ENCODE measurements at regions not wholly inside any gene's neighbourhood (a gene's known extent, or its start where the extent isn't known, plus 50 kb on each side); places are given as distances from the start of the nearest gene placed in this dataset.

GRCh38 chr12:11577658-11578260 lies 71.7 kb upstream of the ETV6 start (continued):
- TF ChIP-seq, protein P1, sequence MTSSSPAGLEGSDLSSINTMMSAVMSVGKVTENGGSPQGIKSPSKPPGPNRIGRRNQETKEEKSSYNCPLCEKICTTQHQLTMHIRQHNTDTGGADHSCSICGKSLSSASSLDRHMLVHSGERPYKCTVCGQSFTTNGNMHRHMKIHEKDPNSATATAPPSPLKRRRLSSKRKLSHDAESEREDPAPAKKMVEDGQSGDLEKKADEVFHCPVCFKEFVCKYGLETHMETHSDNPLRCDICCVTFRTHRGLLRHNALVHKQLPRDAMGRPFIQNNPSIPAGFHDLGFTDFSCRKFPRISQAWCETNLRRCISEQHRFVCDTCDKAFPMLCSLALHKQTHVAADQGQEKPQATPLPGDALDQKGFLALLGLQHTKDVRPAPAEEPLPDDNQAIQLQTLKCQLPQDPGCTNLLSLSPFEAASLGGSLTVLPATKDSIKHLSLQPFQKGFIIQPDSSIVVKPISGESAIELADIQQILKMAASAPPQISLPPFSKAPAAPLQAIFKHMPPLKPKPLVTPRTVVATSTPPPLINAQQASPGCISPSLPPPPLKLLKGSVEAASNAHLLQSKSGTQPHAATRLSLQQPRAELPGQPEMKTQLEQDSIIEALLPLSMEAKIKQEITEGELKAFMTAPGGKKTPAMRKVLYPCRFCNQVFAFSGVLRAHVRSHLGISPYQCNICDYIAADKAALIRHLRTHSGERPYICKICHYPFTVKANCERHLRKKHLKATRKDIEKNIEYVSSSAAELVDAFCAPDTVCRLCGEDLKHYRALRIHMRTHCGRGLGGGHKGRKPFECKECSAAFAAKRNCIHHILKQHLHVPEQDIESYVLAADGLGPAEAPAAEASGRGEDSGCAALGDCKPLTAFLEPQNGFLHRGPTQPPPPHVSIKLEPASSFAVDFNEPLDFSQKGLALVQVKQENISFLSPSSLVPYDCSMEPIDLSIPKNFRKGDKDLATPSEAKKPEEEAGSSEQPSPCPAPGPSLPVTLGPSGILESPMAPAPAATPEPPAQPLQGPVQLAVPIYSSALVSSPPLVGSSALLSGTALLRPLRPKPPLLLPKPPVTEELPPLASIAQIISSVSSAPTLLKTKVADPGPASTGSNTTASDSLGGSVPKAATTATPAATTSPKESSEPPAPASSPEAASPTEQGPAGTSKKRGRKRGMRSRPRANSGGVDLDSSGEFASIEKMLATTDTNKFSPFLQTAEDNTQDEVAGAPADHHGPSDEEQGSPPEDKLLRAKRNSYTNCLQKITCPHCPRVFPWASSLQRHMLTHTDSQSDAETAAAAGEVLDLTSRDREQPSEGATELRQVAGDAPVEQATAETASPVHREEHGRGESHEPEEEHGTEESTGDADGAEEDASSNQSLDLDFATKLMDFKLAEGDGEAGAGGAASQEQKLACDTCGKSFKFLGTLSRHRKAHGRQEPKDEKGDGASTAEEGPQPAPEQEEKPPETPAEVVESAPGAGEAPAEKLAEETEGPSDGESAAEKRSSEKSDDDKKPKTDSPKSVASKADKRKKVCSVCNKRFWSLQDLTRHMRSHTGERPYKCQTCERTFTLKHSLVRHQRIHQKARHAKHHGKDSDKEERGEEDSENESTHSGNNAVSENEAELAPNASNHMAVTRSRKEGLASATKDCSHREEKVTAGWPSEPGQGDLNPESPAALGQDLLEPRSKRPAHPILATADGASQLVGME (CRISPR knock-in tag; IDR thresholded peaks at IDR 0.05): no peak
- no peak for TF ChIP-seq ZNF121 (CRISPR knock-in tag; conservative IDR thresholded peaks at IDR 0.05)

GRCh38 chr12:11578461-11578993 lies 70.9 kb upstream of the ETV6 start:
- no peaks in the 10 kb centered on the region for H4K20me1 ChIP-seq (replicated peaks; ENCODE audit: control insufficient read depth, insufficient read depth, low read length)
- intact Hi-C loops (cut with micrococcal nuclease) (no loop called here), in situ Hi-C loops (cut with MboI) (no loop called here)
- 0% methylated on average over 3 of the region's 3 CpGs for WGBS (ENCODE audit: insufficient coverage, low coverage, missing lambda C conversion rate)
- H3K4me2 ChIP-seq (ENCODE audit: insufficient read depth, low read length): no peak overlapping the region
- H3K9me1 ChIP-seq (ENCODE audit: control insufficient read depth, insufficient read depth, low read length): no peaks in the 10 kb centered on the region
- ChIA-PET POLR2A (interaction anchor here (0.8 kb wide), 1 partner anchor 9 kb away, joined by 3 read pairs; no protein-coding TSS in a partner anchor), CTCF (ENCODE audit: low intra/inter-chr PET ratio) (no interaction called here)
- H3K36me3 ChIP-seq (ENCODE audit: control insufficient read depth, insufficient read depth, low read length): no peaks in the 10 kb centered on the region
- BruUV-seq (replicated peaks): no TSS peak
- DNase-seq (ENCODE audit: extremely low read depth in 1 of 4, low spot score in 3 of 4) (no peak), FAIRE-seq (no peak), ATAC-seq (no peak)
- H3K9ac ChIP-seq (ENCODE audit: insufficient read depth in 1 of 2, low read depth in 2 of 2, low read length in 2 of 2): no peak overlapping the region
- no peak overlapping the region for H2AFZ ChIP-seq (ENCODE audit: low read depth, low read length)
- H3K9me3 ChIP-seq (replicated peaks; ENCODE audit: control insufficient read depth, insufficient read depth, low read depth, low read length): no peaks in the 10 kb centered on the region; the same call in 1 of the 2 replicates
- no peaks in the 10 kb centered on the region for H3K27me3 ChIP-seq (ENCODE audit: control insufficient read depth in 2 of 2, insufficient read depth in 2 of 2, low read length in 2 of 2)
- no peak overlapping the region for H3K4me3 ChIP-seq
- H3K79me2 ChIP-seq (ENCODE audit: control insufficient read depth, insufficient read depth, low read length): no peaks in the 10 kb centered on the region
- H3K27ac ChIP-seq (ENCODE audit: extremely low read depth, low read depth, low read length): no peak overlapping the region
- no peaks in the 10 kb centered on the region for H3K4me1 ChIP-seq (replicated peaks in 1 of 2; ENCODE audit: control insufficient read depth in 2 of 2, insufficient read depth in 2 of 2, low read length in 2 of 2)
- no peak for TF ChIP-seq SREBF2 (CRISPR knock-in tag; IDR thresholded peaks at IDR 0.05)
- TF ChIP-seq HMGN3 (IDR thresholded peaks at IDR 0.05; ENCODE audit: borderline replicate concordance, extremely low read depth, insufficient read length, low read depth, low read length): no peak
- TF ChIP-seq ZBED1 (IDR thresholded peaks at IDR 0.05): no peak
- TF ChIP-seq AFF1 (IDR thresholded peaks at IDR 0.05; ENCODE audit: low read depth in 1 of 2, partially characterized antibody in 2 of 2): no peak
- no peak for TF ChIP-seq BMI1 (IDR thresholded peaks at IDR 0.05; ENCODE audit: low read length)
- TF ChIP-seq CHD2 (IDR thresholded peaks at IDR 0.05; ENCODE audit: low read depth, low read length): no peak
- TF ChIP-seq CBX2 (IDR thresholded peaks at IDR 0.05; ENCODE audit: insufficient read depth, low read length, poor library complexity, severe bottlenecking): no peak
- TF ChIP-seq KDM5B (IDR thresholded peaks at IDR 0.05; ENCODE audit: insufficient replicate concordance, low read depth, low read length): no peak
- TF ChIP-seq TAF15 (IDR thresholded peaks at IDR 0.05; ENCODE audit: low read depth, low read length): no peak

Data from K562 (cell line).